Epithelial cell of esophagus (primary cell): ENCODE measurements at regions not wholly inside any gene's neighbourhood (a gene's known extent, or its start where the extent isn't known, plus 50 kb on each side); places are given as distances from the start of the nearest gene placed in this dataset.

ENCODE experiments used
- DNase-seq: peaks from one replicate; pipeline ENCODE4 v3.0.0; 2010; ENCODE audit warnings: low read depth
- H3K4me3 ChIP-seq: 2 replicates; pipeline ENCODE4 v1.5.1; 2011; ENCODE audit warnings: mild to moderate bottlenecking, low read length, control low read depth
- TF ChIP-seq, protein P1 (sequence below): IDR thresholded peaks from 2 replicates; pipeline ENCODE4 v1.5.1; 2011; ENCODE audit warnings: low read depth, mild to moderate bottlenecking, low read length, control low read depth, inconsistent platforms; ENCODE audit not compliant: insufficient read depth; ENCODE audit errors: missing control alignments

DNA sequence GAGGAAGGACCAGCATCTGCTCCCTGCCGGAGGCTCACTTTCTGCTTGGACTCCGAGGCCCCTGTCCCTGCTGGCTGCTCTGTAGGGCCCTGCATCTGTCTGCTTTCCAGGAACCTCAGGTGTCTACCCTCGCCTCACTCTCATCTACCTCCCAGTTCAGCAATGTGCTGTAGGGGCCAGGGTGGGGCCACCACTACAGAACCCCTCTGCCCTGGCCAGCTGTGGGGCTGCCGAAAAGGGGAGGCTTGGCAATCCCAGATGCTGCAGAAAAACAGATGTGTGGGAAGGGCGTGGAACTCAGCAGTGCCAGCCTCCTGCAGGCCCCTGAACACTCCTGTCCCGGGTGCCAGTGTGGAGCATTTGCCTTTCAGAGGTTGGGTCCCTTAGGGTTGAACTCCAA, 80.1 kb upstream of the ZNF469 start:
- DNase-seq = no peak
- TF ChIP-seq, protein P1, sequence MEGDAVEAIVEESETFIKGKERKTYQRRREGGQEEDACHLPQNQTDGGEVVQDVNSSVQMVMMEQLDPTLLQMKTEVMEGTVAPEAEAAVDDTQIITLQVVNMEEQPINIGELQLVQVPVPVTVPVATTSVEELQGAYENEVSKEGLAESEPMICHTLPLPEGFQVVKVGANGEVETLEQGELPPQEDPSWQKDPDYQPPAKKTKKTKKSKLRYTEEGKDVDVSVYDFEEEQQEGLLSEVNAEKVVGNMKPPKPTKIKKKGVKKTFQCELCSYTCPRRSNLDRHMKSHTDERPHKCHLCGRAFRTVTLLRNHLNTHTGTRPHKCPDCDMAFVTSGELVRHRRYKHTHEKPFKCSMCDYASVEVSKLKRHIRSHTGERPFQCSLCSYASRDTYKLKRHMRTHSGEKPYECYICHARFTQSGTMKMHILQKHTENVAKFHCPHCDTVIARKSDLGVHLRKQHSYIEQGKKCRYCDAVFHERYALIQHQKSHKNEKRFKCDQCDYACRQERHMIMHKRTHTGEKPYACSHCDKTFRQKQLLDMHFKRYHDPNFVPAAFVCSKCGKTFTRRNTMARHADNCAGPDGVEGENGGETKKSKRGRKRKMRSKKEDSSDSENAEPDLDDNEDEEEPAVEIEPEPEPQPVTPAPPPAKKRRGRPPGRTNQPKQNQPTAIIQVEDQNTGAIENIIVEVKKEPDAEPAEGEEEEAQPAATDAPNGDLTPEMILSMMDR = no peak
- H3K4me3 ChIP-seq = no peak overlapping the region

DNA sequence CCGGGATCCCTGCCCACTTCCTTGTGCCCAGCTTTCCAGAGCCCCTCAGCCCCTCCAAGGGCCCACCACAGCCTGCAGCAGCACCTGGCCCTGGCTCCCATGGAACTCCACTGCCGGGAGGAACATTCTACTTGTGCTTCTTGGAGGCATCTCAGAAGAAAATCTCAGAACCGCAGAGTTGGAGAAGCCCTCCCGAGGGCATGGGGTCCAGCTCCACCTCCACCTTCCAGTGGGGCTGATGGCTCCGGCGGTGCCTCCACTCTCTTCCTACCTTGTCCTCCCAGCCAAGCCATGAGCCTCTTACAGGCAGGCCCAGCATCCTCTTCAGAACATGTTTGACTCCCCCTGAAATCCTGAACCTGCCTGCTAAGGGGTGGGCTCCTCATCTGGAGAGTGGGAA, 79.4 kb upstream of the ZNF469 start:
- DNase-seq = no peak
- H3K4me3 ChIP-seq = no peak overlapping the region
- TF ChIP-seq, protein P1 = no peak

DNA sequence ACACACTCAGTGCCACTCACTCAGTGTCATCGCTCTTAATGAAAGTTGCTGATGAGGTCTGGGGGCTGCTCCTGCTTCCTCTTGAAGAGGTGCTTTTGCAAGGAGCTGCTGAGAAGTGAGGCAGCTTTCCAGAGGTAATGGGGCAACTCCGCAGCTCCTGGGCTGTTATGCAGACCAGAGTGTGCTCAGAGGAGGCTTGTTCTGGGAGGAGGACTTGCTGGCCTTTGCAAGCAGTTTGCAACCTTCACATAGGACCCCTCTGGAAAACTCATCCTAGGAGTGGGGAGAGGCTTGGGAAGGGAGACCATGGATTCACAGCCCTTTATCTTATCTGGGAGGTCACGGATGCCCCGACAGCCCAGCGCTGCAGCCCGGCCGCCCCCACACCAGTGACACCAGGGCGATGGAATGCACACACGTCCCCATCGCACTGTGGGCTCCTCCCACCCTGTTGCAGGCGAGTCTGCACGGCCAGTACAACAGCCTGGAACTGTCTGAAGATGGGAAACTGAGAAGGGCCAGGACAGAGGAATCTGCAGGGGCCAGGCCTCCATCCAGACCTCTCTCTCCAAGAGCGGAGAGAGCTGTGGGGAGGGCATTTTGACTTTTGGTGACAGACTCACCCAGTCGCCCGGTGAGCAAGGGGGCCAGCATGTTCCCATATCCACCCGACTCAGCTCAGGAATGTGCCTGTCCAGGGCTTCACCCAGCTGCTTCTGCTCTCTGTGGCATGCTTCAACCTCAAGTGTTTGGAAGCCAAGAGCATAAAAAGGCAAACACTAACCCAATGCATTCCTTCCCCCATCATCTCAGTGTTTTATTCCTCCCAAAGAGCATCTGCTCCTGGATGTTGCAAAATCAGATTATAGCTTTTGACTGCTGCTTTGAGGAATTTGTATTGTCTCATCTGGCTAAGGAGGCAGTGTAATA, 78.6 kb upstream of the ZNF469 start:
- H3K4me3 ChIP-seq = no peak overlapping the region
- TF ChIP-seq, protein P1 = no peak
- peak; percentile 44 for DNase-seq

GRCh38 chr16:88305176-88305575, 77.6 kb upstream of the ZNF469 start:
- no peak overlapping the region for H3K4me3 ChIP-seq
- TF ChIP-seq, protein P1 = no peak
- no peak for DNase-seq

GRCh38 chr16:88306411-88306810, 76.3 kb upstream of the ZNF469 start:
- H3K4me3 ChIP-seq = no peak overlapping the region
- no peak for DNase-seq
- TF ChIP-seq, protein P1 = no peak

GRCh38 chr16:88306860-88307545, 75.8 kb upstream of the ZNF469 start:
- TF ChIP-seq, protein P1 = no peak
- H3K4me3 ChIP-seq = no peak overlapping the region
- DNase-seq = peak; percentile 37
